Breast epithelium (tissue), 3 donors: ENCODE measurements at regions not wholly inside any gene's neighbourhood (a gene's known extent, or its start where the extent isn't known, plus 50 kb on each side); places are given as distances from the start of the nearest gene placed in this dataset.
"Not testable (repeated sequence)": the region's sequence is repeated elsewhere in the genome, so short reads cannot be mapped to it uniquely, and the experiment has no call there.

Source experiments
- CTCF ChIP-seq, 3 donors: fragments of 450-650 bp; IDR thresholded peaks; one replicate each; pipeline ENCODE4 v1.5.1; 2016 to 2017; ENCODE audit warnings: antibody characterized with exemption in 3 of 3, mild to moderate bottlenecking in 3 of 3, moderate library complexity in 3 of 3
- POLR2A ChIP-seq: fragments of 450-650 bp; IDR thresholded peaks from one replicate; pipeline ENCODE4 v1.6.1; 2016; ENCODE audit warnings: antibody characterized with exemption, mild to moderate bottlenecking, moderate library complexity
- POLR2AphosphoS5 ChIP-seq, 3 donors: sonication (generic); formaldehyde crosslinking; IDR thresholded peaks; one replicate each; pipeline ENCODE4 v1.6.1; 2017; ENCODE audit warnings: antibody characterized with exemption in 3 of 3

GRCh38 chr3:87737817-87738216 lies 321.0 kb downstream of the CGGBP1 start:
- TF ChIP-seq CTCF (IDR thresholded peaks at IDR 0.05); POLR2A; POLR2AphosphoS5 (IDR thresholded peaks at IDR 0.05): not testable (repeated sequence)
